GM10266 (cell line): ENCODE measurements at regions not wholly inside any gene's neighbourhood (a gene's known extent, or its start where the extent isn't known, plus 50 kb on each side); places are given as distances from the start of the nearest gene placed in this dataset.

Source experiments
- DNase-seq: peaks from one replicate; pipeline ENCODE4 v3.0.0; 2012; ENCODE audit errors: extremely low spot score
- TF ChIP-seq, protein P1 (sequence below): IDR thresholded peaks from 2 replicates; pipeline ENCODE4 v1.5.1; 2012; ENCODE audit warnings: mild to moderate bottlenecking, low read depth; ENCODE audit not compliant: control insufficient read depth, insufficient read depth; ENCODE audit errors: missing control alignments

DNA sequence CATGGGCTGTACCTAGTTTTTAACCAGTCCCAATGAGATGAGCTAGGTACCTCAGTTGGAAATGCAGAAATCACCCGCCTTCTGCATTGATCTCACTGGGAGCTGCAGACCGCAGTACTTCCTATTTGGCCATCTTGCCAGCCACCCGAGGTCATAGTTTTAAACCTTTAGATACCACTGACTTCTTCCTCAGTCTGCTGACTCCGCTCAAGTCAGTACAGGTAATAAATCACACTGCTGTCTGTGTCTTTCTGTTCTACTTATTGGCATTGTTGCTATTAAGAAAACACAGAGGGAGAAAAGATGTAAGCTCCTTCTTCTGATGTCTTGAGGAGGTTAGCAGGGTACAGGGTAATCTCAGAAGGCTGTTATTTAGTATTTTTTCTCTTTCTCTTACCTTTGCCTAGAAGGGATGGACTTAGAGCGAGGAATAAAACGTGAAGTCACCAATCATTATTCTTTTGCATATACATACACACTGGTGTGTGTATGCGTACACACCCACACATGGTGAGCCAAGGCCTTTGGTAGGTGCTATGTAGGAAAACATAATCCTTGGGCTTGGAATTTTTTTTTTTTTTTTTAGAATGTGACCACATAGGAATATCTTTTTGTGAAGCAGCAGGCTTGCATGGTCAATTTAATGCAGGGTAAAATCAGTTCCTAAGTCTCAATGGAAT, 197.2 kb downstream of the EDEM1 start:
- TF ChIP-seq, protein P1, sequence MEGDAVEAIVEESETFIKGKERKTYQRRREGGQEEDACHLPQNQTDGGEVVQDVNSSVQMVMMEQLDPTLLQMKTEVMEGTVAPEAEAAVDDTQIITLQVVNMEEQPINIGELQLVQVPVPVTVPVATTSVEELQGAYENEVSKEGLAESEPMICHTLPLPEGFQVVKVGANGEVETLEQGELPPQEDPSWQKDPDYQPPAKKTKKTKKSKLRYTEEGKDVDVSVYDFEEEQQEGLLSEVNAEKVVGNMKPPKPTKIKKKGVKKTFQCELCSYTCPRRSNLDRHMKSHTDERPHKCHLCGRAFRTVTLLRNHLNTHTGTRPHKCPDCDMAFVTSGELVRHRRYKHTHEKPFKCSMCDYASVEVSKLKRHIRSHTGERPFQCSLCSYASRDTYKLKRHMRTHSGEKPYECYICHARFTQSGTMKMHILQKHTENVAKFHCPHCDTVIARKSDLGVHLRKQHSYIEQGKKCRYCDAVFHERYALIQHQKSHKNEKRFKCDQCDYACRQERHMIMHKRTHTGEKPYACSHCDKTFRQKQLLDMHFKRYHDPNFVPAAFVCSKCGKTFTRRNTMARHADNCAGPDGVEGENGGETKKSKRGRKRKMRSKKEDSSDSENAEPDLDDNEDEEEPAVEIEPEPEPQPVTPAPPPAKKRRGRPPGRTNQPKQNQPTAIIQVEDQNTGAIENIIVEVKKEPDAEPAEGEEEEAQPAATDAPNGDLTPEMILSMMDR, result no peak
- DNase-seq, result no peak

DNA sequence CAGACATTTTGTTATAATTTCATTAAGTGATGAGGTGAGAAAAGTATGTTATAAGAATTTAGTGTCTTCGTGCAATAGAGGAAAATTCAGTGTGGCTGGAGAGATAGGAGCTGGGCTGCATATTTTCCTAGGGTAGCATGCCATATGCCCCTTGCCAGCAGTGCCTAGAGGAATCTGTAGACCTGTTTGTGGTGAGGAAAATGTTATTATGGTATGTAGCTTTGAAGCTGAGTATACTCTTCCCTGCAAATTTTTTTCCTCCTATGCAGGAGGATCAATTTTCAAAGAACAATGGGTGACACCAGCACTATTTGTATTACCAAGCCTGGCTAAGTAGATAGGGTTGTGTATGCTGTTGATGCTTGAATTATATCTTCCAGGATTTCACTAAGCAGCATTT, 200.6 kb downstream of the EDEM1 start:
- no peak for DNase-seq
- TF ChIP-seq, protein P1, result no peak

DNA sequence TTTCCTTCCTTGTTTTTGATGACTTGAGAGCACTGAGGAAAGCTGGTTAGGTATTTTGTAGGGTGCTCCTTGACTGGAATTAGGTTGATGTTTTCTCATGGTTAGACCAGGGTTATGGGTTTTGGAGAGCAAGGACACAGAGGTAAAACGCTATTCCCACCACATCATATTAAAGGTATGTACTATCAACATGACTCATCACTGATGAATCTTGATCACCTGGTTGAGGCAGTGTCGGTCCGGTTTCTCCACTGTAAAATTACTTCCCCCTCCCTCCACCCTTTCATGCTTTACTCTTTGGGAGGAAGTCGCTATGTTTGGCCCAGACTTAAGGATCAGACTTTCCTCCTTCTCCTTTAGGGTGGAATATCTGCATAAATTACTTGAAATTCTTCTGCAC, 201.6 kb downstream of the EDEM1 start:
- TF ChIP-seq, protein P1, result no peak
- DNase-seq, result no peak

DNA sequence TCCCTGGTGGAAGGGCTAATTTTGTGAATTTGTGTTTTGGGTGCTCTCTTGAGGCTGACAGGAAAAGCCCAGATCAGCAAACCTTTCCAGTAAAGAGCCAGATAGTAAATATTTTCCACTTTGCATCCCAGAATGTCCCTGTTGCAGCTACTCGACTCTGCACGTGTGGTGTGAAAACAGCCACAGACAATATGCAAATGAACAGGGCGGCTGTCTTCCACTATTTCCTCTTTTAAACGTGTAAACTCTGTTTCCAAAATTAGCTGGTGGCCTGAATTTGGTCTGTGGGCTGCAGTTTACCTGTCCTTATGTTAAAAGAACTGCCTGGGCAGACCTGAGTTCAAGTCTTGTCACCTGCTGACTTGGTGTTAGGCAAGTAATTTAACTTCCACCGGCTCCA, 202.7 kb downstream of the EDEM1 start:
- TF ChIP-seq, protein P1, result no peak
- DNase-seq, result no peak

DNA sequence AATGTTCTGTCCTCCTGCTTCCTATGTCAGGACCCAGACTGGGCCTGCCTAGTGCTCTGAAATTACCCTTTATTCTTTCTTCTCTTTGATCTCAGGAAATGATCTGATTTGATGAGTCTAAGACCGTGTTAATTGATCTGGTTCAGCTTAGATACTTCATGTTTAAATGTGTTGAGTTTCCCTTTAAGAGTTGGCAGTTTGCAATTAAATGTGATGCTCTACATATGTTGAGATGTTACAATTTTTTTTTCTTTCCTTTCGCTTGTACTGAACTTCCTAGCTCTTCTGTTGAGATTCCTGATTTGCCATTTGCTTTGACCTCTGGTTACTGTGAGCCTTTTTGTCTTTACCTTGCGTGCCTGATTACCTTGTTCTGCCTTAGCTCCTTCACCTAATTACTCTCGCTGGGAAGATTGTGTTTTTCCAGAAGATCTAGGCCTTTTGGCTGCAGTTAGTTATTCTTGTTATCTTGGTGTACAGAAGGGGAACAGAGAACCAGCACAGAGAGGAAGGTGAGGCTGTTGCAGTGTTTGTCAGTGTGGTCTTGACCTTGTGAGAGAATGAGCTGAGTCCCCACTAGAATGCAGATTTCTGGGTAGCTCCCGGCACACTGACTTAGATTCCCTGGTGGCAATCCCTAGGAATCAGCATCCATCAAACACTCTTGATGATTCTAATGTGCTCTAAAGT, 203.6 kb downstream of the EDEM1 start:
- TF ChIP-seq, protein P1, result no peak
- no peak for DNase-seq

DNA sequence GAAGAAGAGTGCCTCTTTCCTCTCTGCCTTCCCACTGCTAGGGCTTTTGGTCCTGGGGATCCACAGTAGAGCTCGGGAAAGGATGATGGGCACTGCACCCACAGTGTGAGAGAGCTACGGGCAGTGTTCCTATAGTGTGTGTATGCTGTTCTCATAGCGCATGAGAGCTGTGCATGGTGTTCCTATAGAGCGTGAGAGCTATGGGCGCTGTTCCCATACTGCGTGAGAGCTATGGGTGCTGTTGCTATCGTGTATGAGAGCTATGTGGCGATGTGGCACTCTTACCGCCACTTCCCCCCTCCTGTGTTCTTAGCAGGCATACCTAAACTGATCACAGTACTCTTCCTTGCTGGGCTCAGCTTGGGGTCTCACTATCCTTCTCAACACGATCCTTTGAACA, 213.5 kb downstream of the EDEM1 start:
- no peak for DNase-seq
- TF ChIP-seq, protein P1, result no peak

DNA sequence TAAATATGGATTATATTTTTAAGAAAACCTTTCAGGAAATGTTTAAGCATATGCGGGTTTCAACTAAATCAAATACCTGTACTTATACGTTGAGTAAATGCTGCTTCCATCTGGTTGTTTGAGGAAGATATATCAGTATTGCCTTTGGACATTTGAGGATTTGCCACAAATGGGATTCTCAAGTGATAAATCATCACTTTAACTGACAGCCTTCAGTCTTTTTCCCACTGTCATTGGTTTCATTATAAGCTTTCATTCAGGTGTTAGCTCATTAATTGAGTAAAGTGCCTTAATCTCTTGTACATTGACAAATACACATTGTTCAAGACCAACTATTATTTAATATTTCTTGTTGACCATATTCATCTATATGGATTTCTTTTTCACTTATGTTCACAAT, 217.2 kb downstream of the EDEM1 start:
- DNase-seq, result no peak
- TF ChIP-seq, protein P1, result no peak
